H1 (cell line): ENCODE measurements at regions not wholly inside any gene's neighbourhood (a gene's known extent, or its start where the extent isn't known, plus 50 kb on each side); places are given as distances from the start of the nearest gene placed in this dataset.

Source experiments
- CTCF ChIA-PET: fragments of 300-600 bp; sonication (Branson Sonifier 250); formaldehyde crosslinking; loops from one replicate; lab custom pipeline; 2021; ENCODE audit not compliant: partially characterized antibody; lab: Charles Lee
- POLR2A ChIA-PET: fragments of 300-600 bp; sonication (Branson Sonifier 250); formaldehyde crosslinking; loops from one replicate; lab custom pipeline; 2021; ENCODE audit warnings: inconsistent platforms; ENCODE audit not compliant: partially characterized antibody; lab: Charles Lee
- DNase-seq, 2 experiments: peaks; one replicate each; pipeline versions ENCODE4 v3.0.0 to v3.0.0-alpha.2; 2010 to 2022; ENCODE audit warnings: low spot score in 2 of 2, low read depth in 1 of 2, mixed read lengths in 1 of 2
- FAIRE-seq: peaks from 2 replicates; lab custom pipeline; 2011; peaks lifted over from hg19 to GRCh38; lab: Jason Lieb, UNC
- H2AFZ ChIP-seq: 2 replicates; pipeline ENCODE4 v1.8.1; 2012; ENCODE audit warnings: low read length, inconsistent platforms
- H2AK5ac ChIP-seq: 2 replicates; pipeline ENCODE4 v1.6.1; 2013; ENCODE audit warnings: low read depth, low read length
- H2BK120ac ChIP-seq: replicated peaks from 2 replicates; pipeline ENCODE3; 2013; ENCODE audit warnings: low read depth, low read length, inconsistent platforms
- H2BK12ac ChIP-seq: 2 replicates; pipeline ENCODE4 v1.6.1; 2013; ENCODE audit warnings: low read depth, low read length
- H2BK15ac ChIP-seq: 2 replicates; pipeline ENCODE4 v1.6.1; 2013; ENCODE audit warnings: low read length
- H2BK20ac ChIP-seq: 2 replicates; pipeline ENCODE4 v1.6.1; 2013; ENCODE audit warnings: low read length
- H2BK5ac ChIP-seq: 2 replicates; pipeline ENCODE4 v1.6.1; 2013; ENCODE audit warnings: low read depth, low read length
- H3K14ac ChIP-seq: 2 replicates; pipeline ENCODE4 v1.6.1; 2013; ENCODE audit warnings: inconsistent platforms; ENCODE audit not compliant: insufficient read length
- H3K18ac ChIP-seq: 2 replicates; pipeline ENCODE4 v1.6.1; 2013; ENCODE audit warnings: low read length; ENCODE audit errors: extremely low read depth
- H3K23ac ChIP-seq: 2 replicates; pipeline ENCODE4 v1.6.1; 2013; ENCODE audit warnings: inconsistent platforms; ENCODE audit not compliant: insufficient read length
- H3K23me2 ChIP-seq: 2 replicates; pipeline ENCODE4 v1.6.1; 2013; ENCODE audit warnings: low read depth, low read length
- H3K27ac ChIP-seq: 2 replicates; pipeline ENCODE4 v1.6.1; 2011; ENCODE audit warnings: low read depth, low read length, inconsistent platforms
- H3K27me3 ChIP-seq, 4 experiments: replicated peaks in 1 of 4; 1 replicate in 1 of 4; 2 replicates in 3 of 4; pipeline versions ENCODE4 v1.6.1 to v1.8.1; 2011 to 2013; ENCODE audit warnings: low read length in 3 of 4, mild to moderate bottlenecking in 3 of 4, inconsistent platforms in 2 of 4, mixed read lengths in 2 of 4, moderate library complexity in 1 of 4; ENCODE audit not compliant: control insufficient read depth in 3 of 4, insufficient read depth in 3 of 4; ENCODE audit errors: extremely low read depth in 1 of 4
- H3K36me3 ChIP-seq, 4 experiments: 2 replicates each; pipeline versions ENCODE4 v1.6.1 to v1.8.1; 2011 to 2013; ENCODE audit warnings: mild to moderate bottlenecking in 4 of 4, low read length in 3 of 4, moderate library complexity in 2 of 4, control low read depth in 1 of 4, inconsistent platforms in 1 of 4; ENCODE audit not compliant: insufficient read depth in 4 of 4, control insufficient read depth in 2 of 4
- H3K4ac ChIP-seq: replicated peaks from 2 replicates; pipeline ENCODE3; 2013; ENCODE audit warnings: low read length, low read depth, mixed read lengths, inconsistent platforms; ENCODE audit not compliant: insufficient read length
- H3K4me1 ChIP-seq, 4 experiments: replicated peaks in 1 of 4; 1 replicate in 1 of 4; 2 replicates in 3 of 4; pipeline versions ENCODE4 v1.6.1 to v1.8.1; 2011 to 2013; ENCODE audit warnings: low read length in 3 of 4, inconsistent platforms in 2 of 4, mixed read lengths in 1 of 4; ENCODE audit not compliant: insufficient read depth in 4 of 4, control insufficient read depth in 3 of 4
- H3K4me2 ChIP-seq, 2 experiments: 2 replicates each; pipeline versions ENCODE4 v1.6.1 to v1.8.1; 2011 to 2013; ENCODE audit warnings: low read depth in 2 of 2, low read length in 2 of 2, control low read depth in 1 of 2, inconsistent platforms in 1 of 2, mild to moderate bottlenecking in 1 of 2; ENCODE audit not compliant: insufficient read depth in 1 of 2
- H3K4me3 ChIP-seq, 4 experiments: fragments of 200-600, 300-600 bp in 1 of 4; sonication (generic), shearing (Covaris generic), sonication (Bioruptor Twin) in 1 of 4; 2 replicates each; pipeline versions ENCODE4 v1.5.1 to v1.8.1; 2011 to 2016; ENCODE audit warnings: low read length in 4 of 4, low read depth in 3 of 4, control low read depth in 2 of 4, inconsistent platforms in 2 of 4, mild to moderate bottlenecking in 2 of 4, mixed read lengths in 1 of 4, moderate library complexity in 1 of 4; ENCODE audit not compliant: insufficient read depth in 2 of 4; ENCODE audit errors: extremely low read depth in 1 of 4
- H3K56ac ChIP-seq: replicated peaks from 2 replicates; pipeline ENCODE3; 2013; ENCODE audit warnings: low read depth, mild to moderate bottlenecking, mixed read lengths, low read length, inconsistent platforms; ENCODE audit not compliant: insufficient read length
- H3K79me1 ChIP-seq: 2 replicates; pipeline ENCODE4 v1.6.1; 2013; ENCODE audit warnings: low read depth, low read length, control low read depth
- H3K79me2 ChIP-seq, 2 experiments: 2 replicates each; pipeline versions ENCODE4 v1.6.1 to v1.8.1; 2012 to 2013; ENCODE audit warnings: low read length in 2 of 2, mild to moderate bottlenecking in 2 of 2, inconsistent platforms in 1 of 2; ENCODE audit not compliant: insufficient read depth in 2 of 2, control insufficient read depth in 1 of 2
- H3K9ac ChIP-seq, 4 experiments: replicated peaks in 1 of 4; 1 replicate in 1 of 4; 2 replicates in 3 of 4; pipeline versions ENCODE4 v1.6.1 to v1.8.1; 2011 to 2013; ENCODE audit warnings: low read depth in 3 of 4, low read length in 3 of 4, control low read depth in 2 of 4, mild to moderate bottlenecking in 2 of 4, moderate library complexity in 2 of 4, inconsistent platforms in 1 of 4; ENCODE audit errors: extremely low read depth in 1 of 4
- H3K9me3 ChIP-seq, 2 experiments: 2 replicates each; pipeline versions ENCODE4 v1.6.1 to v1.8.1; 2012 to 2013; ENCODE audit warnings: mild to moderate bottlenecking in 2 of 2, moderate library complexity in 2 of 2, control low read depth in 1 of 2, inconsistent platforms in 1 of 2, low read depth in 1 of 2, low read length in 1 of 2, mixed read lengths in 1 of 2; ENCODE audit not compliant: insufficient read depth in 2 of 2
- H4K20me1 ChIP-seq, 2 experiments: replicated peaks in 1 of 2; 2 replicates each; pipeline versions ENCODE3 to v1.8.1; 2011 to 2013; ENCODE audit warnings: inconsistent platforms in 2 of 2, low read length in 2 of 2, mild to moderate bottlenecking in 1 of 2; ENCODE audit not compliant: insufficient read depth in 2 of 2, control insufficient read depth in 1 of 2
- H4K5ac ChIP-seq: 2 replicates; pipeline ENCODE4 v1.6.1; 2013; ENCODE audit warnings: low read length, low read depth, mixed read lengths, inconsistent platforms; ENCODE audit not compliant: insufficient read length
- H4K8ac ChIP-seq: 2 replicates; pipeline ENCODE4 v1.8.0; 2013; ENCODE audit warnings: mild to moderate bottlenecking, moderate library complexity, low read length, inconsistent platforms; ENCODE audit not compliant: insufficient read depth; ENCODE audit errors: extremely low read depth
- H4K91ac ChIP-seq: replicated peaks from 2 replicates; pipeline ENCODE3; 2013; ENCODE audit warnings: low read length, mixed read lengths, inconsistent platforms; ENCODE audit not compliant: insufficient read length
- BRCA1 ChIP-seq: IDR thresholded peaks from 2 replicates; pipeline ENCODE4 v1.6.1; 2012; ENCODE audit warnings: low read depth, low read length, improper control_type of control experiment
- JUND ChIP-seq: IDR thresholded peaks from 2 replicates; pipeline ENCODE4 v1.6.1; 2011; ENCODE audit warnings: mild to moderate bottlenecking, improper control_type of control experiment, low read length
- RNF2 ChIP-seq: fragments of 200-900, 300-1000 bp; sonication (generic); IDR thresholded peaks from 2 replicates; pipeline ENCODE4 v1.7.1; 2016; ENCODE audit warnings: borderline replicate concordance, low read depth, mild to moderate bottlenecking, antibody characterized with exemption, low read length; ENCODE audit not compliant: poor library complexity, severe bottlenecking; ENCODE audit errors: missing control alignments
- WGBS, 2 experiments: shearing (Covaris generic) in 1 of 2; methylation state at CpG; one replicate each; pipeline versions ENCODE4 v1.1.6 to v1.1.7; 2013 to 2015; ENCODE audit warnings: low lambda C conversion rate in 2 of 2, mixed read lengths in 2 of 2, inconsistent platforms in 1 of 2, low coverage in 1 of 2, missing lambda C conversion rate in 1 of 2; ENCODE audit not compliant: insufficient replicate concordance in 2 of 2, insufficient coverage in 1 of 2, insufficient read length in 1 of 2; ENCODE audit errors: extremely low coverage in 1 of 2, missing lambda C conversion rate in 1 of 2; 5-methylcytosine and 5-hydroxymethylcytosine counted together

DNA sequence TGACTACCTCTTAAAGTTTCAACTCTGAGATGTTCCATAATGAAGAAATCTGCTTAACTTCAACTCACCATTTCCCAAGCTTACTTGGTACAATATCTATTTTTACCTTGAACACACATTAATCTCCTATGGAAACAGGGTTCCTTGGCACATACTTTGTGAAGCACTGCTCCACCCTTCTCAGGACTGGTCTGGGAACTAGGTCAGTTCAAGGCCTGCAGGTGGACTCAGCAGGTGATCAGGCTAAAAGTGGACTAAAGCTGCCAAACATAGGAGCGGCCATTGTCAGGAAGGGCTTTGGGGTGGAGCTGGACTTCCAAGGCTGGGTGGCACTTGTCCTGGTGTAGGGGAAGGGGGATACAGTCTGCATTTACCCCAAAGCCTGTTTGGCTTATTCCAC is 202.3 kb downstream of the NUAK1 start:
- no peaks in the 10 kb centered on the region for H4K20me1 ChIP-seq
- POLR2A ChIA-PET, result interaction anchor here (1.1 kb wide), 1 partner anchor 203 kb away, joined by 4 read pairs; the partner anchor contains the start of gene NUAK1
- no peak for FAIRE-seq

More for the DNA sequence above, 202.3 kb downstream of the NUAK1 start:
- H4K91ac ChIP-seq, result no peak overlapping the region
- no peak overlapping the region for H2BK20ac ChIP-seq
- H3K79me2 ChIP-seq, result no peaks in the 10 kb centered on the region
- H3K14ac ChIP-seq, result no peak overlapping the region
- H3K9ac ChIP-seq, result no peak overlapping the region
- no peaks in the 10 kb centered on the region for H3K27me3 ChIP-seq
- H4K5ac ChIP-seq, result no peak overlapping the region
- 82% methylated on average over 1 of the region's 1 CpG; no CpG with 5 or more reads in 1 of the 2 experiments for WGBS, 2 experiments
- no peak overlapping the region for H4K8ac ChIP-seq
- H3K18ac ChIP-seq, result no peak overlapping the region
- no peaks in the 10 kb centered on the region for H3K23me2 ChIP-seq
- H2AK5ac ChIP-seq, result no peak overlapping the region
- H3K4me3 ChIP-seq, result no peak overlapping the region
- no peak overlapping the region for H2BK15ac ChIP-seq
- no peak overlapping the region for H3K56ac ChIP-seq
- no peaks in the 10 kb centered on the region for H3K36me3 ChIP-seq
- no peak overlapping the region for H2BK120ac ChIP-seq
- DNase-seq, result no peak
- H3K79me1 ChIP-seq, result no peaks in the 10 kb centered on the region
- no peaks in the 10 kb centered on the region for H3K9me3 ChIP-seq
- H3K4me1 ChIP-seq, result peaks cover 0 to 4% (median 1%) of the 10 kb centered on the region in 4 experiments; a peak in 3 of 7 replicates
- H3K23ac ChIP-seq, result no peak overlapping the region
- CTCF ChIA-PET, result interaction anchor here (0.8 to 1.6 kb wide), 3 partner anchors 8 to 231 kb away, joined by 3 to 4 read pairs (median 4); no protein-coding TSS in a partner anchor
- H3K27ac ChIP-seq, result no peak overlapping the region
- no peak overlapping the region for H2BK5ac ChIP-seq
- H2BK12ac ChIP-seq, result no peak overlapping the region
- H3K4me2 ChIP-seq, result no peak overlapping the region
- no peak overlapping the region for H3K4ac ChIP-seq
- no peak overlapping the region for H2AFZ ChIP-seq
- no peak for TF ChIP-seq BRCA1
- TF ChIP-seq RNF2, result no peak
- no peak for TF ChIP-seq JUND
